G401.6 (cell line): ENCODE measurements at regions not wholly inside any gene's neighbourhood (a gene's known extent, or its start where the extent isn't known, plus 50 kb on each side); places are given as distances from the start of the nearest gene placed in this dataset.
"Not testable (repeated sequence)": the region's sequence is repeated elsewhere in the genome, so short reads cannot be mapped to it uniquely, and the experiment has no call there.

Source experiments
- FAIRE-seq: peaks from 2 replicates; lab custom pipeline; 2012; peaks lifted over from hg19 to GRCh38; lab: Jason Lieb, UNC

DNA sequence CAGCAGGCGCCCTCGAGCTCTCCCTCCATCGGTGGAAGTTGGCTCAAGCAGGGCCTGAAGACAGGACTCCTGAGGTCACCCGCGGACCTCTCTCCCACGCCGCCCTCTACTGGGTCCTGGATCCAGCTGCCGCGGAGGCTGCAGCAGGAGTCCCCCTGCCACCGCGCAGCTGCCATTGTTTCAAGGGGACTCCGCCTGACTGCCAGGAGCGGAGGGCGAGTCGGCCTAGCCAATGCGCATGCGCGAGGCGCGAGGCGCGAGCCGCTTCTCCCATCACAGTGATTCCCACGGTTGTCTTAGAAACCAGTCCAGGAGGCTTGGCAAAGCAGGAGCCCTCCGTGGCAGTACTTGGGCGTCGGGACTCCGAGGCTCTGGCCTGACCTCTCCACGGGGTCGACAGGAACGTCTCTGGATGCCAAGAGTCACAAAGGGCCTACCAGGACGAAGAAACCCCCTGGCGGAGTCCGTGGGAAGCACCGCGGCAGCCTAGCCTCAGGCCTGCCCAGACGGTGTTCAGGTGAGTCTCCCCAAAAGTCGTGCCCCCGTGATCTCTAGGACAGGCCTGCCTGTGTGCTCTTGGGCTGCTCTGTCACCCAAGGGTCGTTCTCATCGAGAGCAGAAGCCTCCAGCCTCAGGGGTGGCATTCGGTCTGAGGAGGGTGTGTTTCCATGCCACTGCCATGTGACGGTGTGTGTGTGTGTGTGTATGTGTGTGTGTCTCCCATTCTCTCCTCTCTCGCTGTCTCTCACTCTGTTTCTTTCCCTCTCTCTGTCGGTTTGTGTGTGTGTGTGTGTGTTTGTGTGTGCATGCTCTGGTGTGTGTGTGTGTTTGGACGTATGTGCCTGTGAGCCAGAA, 290.6 kb upstream of the ZNF337 start:
- FAIRE-seq = no peak

GRCh38 chr20:25985597-25985996, 288.9 kb upstream of the ZNF337 start:
- no peak for FAIRE-seq

DNA sequence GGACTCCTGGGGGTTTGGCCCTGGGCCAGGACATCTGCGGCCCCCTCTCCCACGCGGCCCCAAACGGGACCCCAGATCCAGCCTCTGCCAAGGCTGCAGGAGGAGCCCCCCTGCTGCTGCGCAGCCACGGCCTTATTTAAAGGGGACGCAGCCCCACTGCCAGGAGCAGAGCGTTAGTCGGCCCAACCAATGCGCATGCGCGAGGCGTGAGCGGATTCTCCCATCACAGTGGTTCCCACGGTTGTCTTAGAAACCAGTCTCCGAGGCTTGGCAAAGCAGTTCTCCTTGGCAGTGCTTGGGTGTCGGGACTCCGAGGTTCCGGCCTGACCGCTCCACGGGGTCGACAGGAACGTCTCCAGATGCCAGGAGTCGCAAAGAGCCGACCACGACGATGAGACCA, 288.3 kb upstream of the ZNF337 start:
- FAIRE-seq = no peak

- FAIRE-seq = not testable (repeated sequence)
Observed at GRCh38 chr20:25982701-25983100, 286.0 kb upstream of the ZNF337 start.

GRCh38 chr20:25978450-25979190, 282.0 kb upstream of the ZNF337 start:
- not testable (repeated sequence) for FAIRE-seq

- not testable (repeated sequence) for FAIRE-seq
Observed at GRCh38 chr20:25975816-25976215, 279.2 kb upstream of the ZNF337 start.

DNA sequence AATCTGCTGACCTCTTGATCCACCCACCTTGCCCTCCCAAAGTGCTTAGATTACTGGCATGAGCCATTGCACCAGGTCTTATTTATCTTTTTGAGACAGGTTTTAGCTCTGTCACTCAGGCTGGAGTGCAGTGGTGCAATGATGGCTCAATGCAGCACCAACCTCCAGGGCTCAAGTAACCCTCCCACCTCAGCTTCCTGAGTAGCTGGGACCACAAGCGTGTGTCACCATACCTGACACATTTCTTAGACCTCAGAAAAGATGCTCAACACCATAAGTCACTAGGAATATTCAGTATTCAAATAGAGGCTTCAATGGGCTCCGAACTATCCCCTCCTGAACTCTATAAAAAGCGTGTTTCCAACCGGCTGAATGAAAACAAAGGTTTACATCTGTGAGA, 268.6 kb upstream of the ZNF337 start:
- FAIRE-seq = not testable (repeated sequence)

GRCh38 chr20:25953876-25954275, 257.2 kb upstream of the ZNF337 start:
- not testable (repeated sequence) for FAIRE-seq

GRCh38 chr20:25935230-25935629, 238.6 kb upstream of the ZNF337 start:
- not testable (repeated sequence) for FAIRE-seq

GRCh38 chr20:25932806-25933205, 236.2 kb upstream of the ZNF337 start:
- not testable (repeated sequence) for FAIRE-seq

GRCh38 chr20:25932170-25932569, 235.5 kb upstream of the ZNF337 start:
- FAIRE-seq = not testable (repeated sequence)

DNA sequence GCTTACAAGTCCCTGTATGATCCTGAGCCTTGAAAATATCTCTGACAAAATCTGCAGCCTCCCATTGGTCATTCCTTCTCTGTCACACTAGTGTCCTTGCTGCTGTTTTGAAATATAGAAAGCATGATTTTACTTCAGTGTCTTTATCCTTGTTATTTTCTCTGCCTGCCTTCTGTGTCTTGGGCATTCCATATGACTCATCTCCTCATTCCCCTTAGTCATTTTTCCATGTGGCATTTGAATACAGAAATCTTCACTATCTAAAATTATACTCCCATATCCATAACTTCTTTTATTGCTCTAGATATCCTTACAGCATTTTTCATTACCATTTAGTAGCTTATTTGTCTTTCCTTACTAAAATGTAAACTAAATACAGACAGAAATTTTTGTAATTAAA, 205.7 kb upstream of the ZNF337 start:
- not testable (repeated sequence) for FAIRE-seq

DNA sequence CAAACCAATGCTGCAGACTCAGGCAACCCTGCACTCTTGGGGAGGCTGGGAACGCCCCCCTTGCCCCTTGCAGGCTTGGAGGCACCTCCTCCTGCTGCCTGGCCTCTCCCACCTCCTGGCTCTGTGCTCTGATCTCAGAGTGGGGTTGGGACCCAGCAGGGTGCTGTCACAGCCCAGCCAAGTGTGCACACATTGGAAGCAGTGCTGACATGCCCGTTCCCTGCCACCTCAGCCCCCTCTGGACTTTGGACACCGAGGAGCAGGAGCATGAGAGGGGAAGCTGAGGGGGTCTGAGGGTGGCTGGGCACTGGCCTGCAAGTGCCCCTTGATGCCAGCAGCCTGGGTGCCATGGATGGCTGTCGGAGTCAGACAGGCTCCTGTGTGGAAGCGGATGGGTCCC, 202.0 kb upstream of the ZNF337 start:
- FAIRE-seq = not testable (repeated sequence)

- FAIRE-seq = not testable (repeated sequence)
Observed at GRCh38 chr20:25879096-25879495, 182.4 kb upstream of the ZNF337 start.

GRCh38 chr20:25868650-25868979, 172.0 kb upstream of the ZNF337 start:
- not testable (repeated sequence) for FAIRE-seq

- FAIRE-seq = no peak
Observed at GRCh38 chr20:25867776-25868649, 171.4 kb upstream of the ZNF337 start.

GRCh38 chr20:25867015-25867775, 170.5 kb upstream of the ZNF337 start:
- not testable (repeated sequence) for FAIRE-seq

- no peak for FAIRE-seq
Observed at GRCh38 chr20:25865715-25866656, 169.3 kb upstream of the ZNF337 start.

DNA sequence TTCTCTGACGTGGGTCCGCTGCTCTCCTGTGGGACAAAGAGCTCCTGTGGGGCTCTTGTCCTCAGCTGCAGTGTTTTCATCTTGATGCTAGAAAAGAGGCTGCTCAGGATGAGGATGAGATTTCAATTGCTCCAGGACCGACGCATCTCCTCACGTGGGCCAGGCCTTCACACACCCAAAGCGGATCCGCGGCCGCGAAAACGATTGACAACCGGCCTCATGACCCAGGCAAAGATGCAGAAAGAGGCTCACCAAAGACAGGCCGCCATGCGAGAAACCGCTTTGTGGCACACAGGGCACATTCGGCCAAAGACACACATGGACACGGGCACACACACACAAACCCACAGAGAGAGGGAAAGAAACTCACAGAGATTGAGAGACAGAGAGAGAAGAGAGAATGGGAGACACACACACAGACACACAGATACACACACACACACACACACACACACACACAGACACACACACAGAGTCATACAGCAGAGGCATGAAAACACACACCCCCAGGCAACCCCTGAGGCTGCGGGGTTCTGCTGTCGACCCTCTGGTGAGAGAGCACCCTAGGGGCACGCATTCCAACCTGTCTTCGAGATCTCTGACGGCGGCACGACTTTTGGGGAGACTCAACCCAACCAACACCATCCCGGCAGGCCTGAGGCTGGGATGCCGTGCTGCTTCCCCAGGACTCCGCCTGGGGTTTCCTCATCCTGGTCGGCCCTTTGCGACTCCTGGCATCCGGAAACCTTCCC, 168.5 kb upstream of the ZNF337 start:
- not testable (repeated sequence) for FAIRE-seq
